ENCODE measurements at regions not wholly inside any gene's neighbourhood (a gene's known extent, or its start where the extent isn't known, plus 50 kb on each side); places are given as distances from the start of the nearest gene placed in this dataset.

DNA sequence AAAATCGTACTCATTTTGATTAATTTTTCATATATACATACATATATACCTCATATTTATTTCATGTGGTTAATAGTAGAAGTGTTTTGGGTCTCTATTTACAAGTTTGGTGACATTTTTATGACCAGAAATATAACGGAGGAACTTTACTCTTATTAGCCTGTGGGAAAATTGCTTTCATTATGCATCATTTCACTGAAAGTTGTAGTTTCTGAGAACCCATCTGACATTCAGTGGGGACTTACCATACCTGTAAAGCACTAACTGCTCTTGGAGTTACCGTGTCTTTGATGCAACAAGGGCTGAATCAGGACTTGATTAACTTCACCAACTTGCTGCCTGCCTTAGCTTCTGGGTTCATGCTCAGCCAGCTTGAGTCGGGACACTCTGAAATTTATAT lies 49.9 kb upstream of the ITPKB start:
- no peak for TF ChIP-seq CTCF (IDR thresholded peaks at IDR 0.05; ENCODE audit: low read depth, low read length)
- DNase-seq (ENCODE audit: low read depth in 1 of 2, low spot score in 1 of 2) = no peak
- H3K4me1 ChIP-seq (ENCODE audit: low read depth) = peaks cover 3% of the 10 kb centered on the region
- no peak overlapping the region for H3K27ac ChIP-seq
- no peaks in the 10 kb centered on the region for H3K36me3 ChIP-seq
- H3K9me3 ChIP-seq (ENCODE audit: low read depth) = no peaks in the 10 kb centered on the region
- H3K4me3 ChIP-seq = no peak overlapping the region
- H3K27me3 ChIP-seq = no peaks in the 10 kb centered on the region

All from cardiac muscle cell (in vitro differentiated cells and primary cell).